Activated naive CD4-positive, alpha-beta T cell treated with anti-CD3 and anti-CD28 coated beads, Interleukin-2, amount 10 ng/mL, durations not matched to agents 7 days and 5 days (primary cell): ENCODE measurements at regions not wholly inside any gene's neighbourhood (a gene's known extent, or its start where the extent isn't known, plus 50 kb on each side); places are given as distances from the start of the nearest gene placed in this dataset.
"Not testable (repeated sequence)": the region's sequence is repeated elsewhere in the genome, so short reads cannot be mapped to it uniquely, and the experiment has no call there.

Source experiments
- CTCF ChIA-PET: fragments of 350-600 bp; sonication (Branson Sonifier 250); formaldehyde crosslinking; loops from one replicate; lab custom pipeline; 2021; ENCODE audit warnings: antibody characterized with exemption; lab: Charles Lee
- DNase-seq: peaks from one replicate; pipeline ENCODE4 v3.0.0-alpha.2; 2020
- H3K27ac Mint-ChIP-seq: one replicate; pipeline ENCODE4 v1.8.0; 2021; ENCODE audit warnings: mild to moderate bottlenecking, moderate library complexity, mixed read lengths
- H3K27me3 Mint-ChIP-seq: one replicate; pipeline ENCODE4 v1.8.0; 2021; ENCODE audit warnings: mild to moderate bottlenecking, mixed read lengths
- H3K36me3 Mint-ChIP-seq: one replicate; pipeline ENCODE4 v1.8.0; 2021; ENCODE audit warnings: mixed read lengths
- H3K4me1 Mint-ChIP-seq: one replicate; pipeline ENCODE4 v1.8.0; 2021; ENCODE audit warnings: mixed read lengths
- H3K4me3 Mint-ChIP-seq: one replicate; pipeline ENCODE4 v1.8.0; 2021; ENCODE audit warnings: mild to moderate bottlenecking, moderate library complexity, mixed read lengths
- H3K9me3 Mint-ChIP-seq: one replicate; pipeline ENCODE4 v1.8.0; 2021; ENCODE audit warnings: mixed read lengths

DNA sequence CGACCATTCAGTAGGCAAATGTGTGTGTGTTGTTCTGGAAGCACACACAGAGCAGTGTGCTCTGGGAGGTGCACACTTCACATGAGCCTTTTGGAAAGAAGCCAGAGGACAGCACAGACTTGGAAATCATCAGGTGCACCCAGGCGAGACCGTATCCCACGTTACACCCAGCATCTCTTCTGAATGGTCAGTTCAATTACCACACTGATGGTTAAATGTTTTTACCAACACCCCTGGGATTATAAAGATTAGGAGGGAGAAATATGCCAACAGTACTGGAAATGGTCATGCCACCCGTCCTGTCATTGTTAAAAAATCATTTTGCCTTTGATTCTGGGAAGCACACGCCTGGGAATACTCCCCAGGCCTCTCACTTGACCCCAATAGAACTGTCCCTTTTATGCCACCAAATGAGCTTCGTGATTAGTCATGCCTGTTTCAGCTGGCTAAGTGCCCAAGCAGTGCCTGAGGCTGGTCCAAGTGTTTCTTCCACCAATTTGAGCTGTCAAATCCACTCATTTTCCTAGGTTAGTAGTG is 183.7 kb downstream of the NRP2 start:
- Mint-ChIP-seq H3K4me3 (no peak overlapping the region), H3K27me3 (peaks cover 20% of the 10 kb centered on the region), H3K36me3 (no peaks in the 10 kb centered on the region), H3K27ac (no peak overlapping the region), H3K4me1 (peaks cover 15% of the 10 kb centered on the region), H3K9me3 (no peaks in the 10 kb centered on the region)
- CTCF ChIA-PET = no interaction called here
- no peak for DNase-seq

GRCh38 chr2:205865056-205865455 is 182.8 kb downstream of the NRP2 start:
- DNase-seq = no peak
- Mint-ChIP-seq H3K36me3 (no peaks in the 10 kb centered on the region), H3K27me3 (peaks cover 24% of the 10 kb centered on the region), H3K9me3 (no peaks in the 10 kb centered on the region), H3K4me3 (no peak overlapping the region), H3K27ac (no peak overlapping the region), H3K4me1 (peaks cover 15% of the 10 kb centered on the region)
- CTCF ChIA-PET = no interaction called here

DNA sequence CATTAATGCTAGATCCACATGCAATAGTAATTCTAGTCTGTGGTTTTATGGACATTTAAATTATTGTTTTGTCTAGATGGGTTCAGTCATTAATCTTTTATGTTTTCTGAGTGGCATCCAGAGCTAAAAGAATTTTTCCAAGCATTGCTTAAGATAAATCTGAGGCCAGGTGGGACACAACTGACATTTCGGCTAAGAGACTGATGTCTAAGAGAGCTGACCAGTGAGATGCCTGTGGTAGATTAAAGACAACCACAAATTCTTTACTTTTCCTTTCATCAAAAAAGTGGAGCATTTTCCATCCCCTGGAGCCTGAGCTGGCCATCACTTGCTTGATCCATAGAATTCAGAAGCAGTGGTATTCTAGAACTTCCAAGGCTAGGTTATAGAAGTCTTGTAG is 182.2 kb downstream of the NRP2 start:
- Mint-ChIP-seq H3K27ac (no peak overlapping the region), H3K4me1 (peaks cover 14% of the 10 kb centered on the region), H3K36me3 (no peaks in the 10 kb centered on the region), H3K9me3 (no peaks in the 10 kb centered on the region), H3K4me3 (no peak overlapping the region), H3K27me3 (peaks cover 24% of the 10 kb centered on the region)
- no peak for DNase-seq
- CTCF ChIA-PET = no interaction called here

DNA sequence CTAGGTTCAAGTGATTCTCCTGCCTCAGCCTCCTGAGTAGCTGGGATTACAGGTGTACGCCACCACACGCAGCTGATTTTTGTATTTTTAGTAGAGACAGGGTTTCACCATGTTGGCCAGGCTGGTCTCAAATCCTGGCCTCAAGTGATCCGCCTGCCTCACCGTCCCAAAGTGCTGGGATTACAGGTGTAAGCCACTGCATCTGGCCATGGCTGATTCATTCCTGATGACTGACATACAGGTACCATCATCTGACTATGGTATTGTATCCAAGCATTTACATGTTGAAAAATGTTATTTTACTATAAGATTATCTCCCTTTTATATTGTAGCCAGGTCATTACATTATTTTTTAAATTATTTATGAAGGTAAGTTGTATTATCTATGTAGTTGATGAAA is 180.5 kb downstream of the NRP2 start:
- H3K4me3 Mint-ChIP-seq, CTCF ChIA-PET, H3K36me3 Mint-ChIP-seq, H3K9me3 Mint-ChIP-seq, DNase-seq, H3K4me1 Mint-ChIP-seq, H3K27ac Mint-ChIP-seq: not testable (repeated sequence)
- peaks cover 20% of the 10 kb centered on the region for H3K27me3 Mint-ChIP-seq

DNA sequence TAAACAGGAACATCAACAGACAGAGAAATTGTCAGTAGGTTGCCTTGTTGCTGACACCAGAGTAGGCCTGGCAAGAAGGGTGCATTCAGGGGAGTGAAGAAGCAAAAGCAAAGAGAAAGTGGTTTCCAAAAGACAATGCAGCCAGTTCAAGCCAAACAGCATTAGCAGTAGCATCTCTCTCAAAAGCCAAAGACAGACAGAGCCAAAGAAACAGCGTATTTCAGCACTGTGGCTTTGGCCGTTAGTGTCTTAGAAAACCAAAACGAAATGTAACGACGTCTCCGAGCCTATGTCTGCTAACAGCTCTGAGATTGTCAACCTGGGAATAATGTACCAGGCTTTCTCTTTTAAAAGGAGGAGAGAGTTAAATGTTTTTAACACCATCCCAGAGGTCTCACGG is 178.6 kb downstream of the NRP2 start:
- H3K27me3 Mint-ChIP-seq = peaks cover 12% of the 10 kb centered on the region
- no peak for DNase-seq
- H3K4me3 Mint-ChIP-seq = no peak overlapping the region
- no peak overlapping the region for H3K27ac Mint-ChIP-seq
- CTCF ChIA-PET = interaction anchor here (0.8 to 1.1 kb wide), 2 partner anchors 48 to 65 kb away, joined by 3 to 4 read pairs; no protein-coding TSS in a partner anchor
- no peaks in the 10 kb centered on the region for H3K36me3 Mint-ChIP-seq
- H3K4me1 Mint-ChIP-seq = no peaks in the 10 kb centered on the region
- no peaks in the 10 kb centered on the region for H3K9me3 Mint-ChIP-seq

GRCh38 chr2:205860181-205860580 is 177.9 kb downstream of the NRP2 start:
- Mint-ChIP-seq H3K27ac (no peak overlapping the region), H3K36me3 (no peaks in the 10 kb centered on the region), H3K27me3 (peaks cover 9% of the 10 kb centered on the region), H3K4me3 (no peak overlapping the region), H3K4me1 (no peaks in the 10 kb centered on the region), H3K9me3 (no peaks in the 10 kb centered on the region)
- CTCF ChIA-PET = interaction anchor here (0.8 to 1.1 kb wide), 2 partner anchors 47 to 65 kb away, joined by 3 to 4 read pairs; no protein-coding TSS in a partner anchor
- DNase-seq = no peak

DNA sequence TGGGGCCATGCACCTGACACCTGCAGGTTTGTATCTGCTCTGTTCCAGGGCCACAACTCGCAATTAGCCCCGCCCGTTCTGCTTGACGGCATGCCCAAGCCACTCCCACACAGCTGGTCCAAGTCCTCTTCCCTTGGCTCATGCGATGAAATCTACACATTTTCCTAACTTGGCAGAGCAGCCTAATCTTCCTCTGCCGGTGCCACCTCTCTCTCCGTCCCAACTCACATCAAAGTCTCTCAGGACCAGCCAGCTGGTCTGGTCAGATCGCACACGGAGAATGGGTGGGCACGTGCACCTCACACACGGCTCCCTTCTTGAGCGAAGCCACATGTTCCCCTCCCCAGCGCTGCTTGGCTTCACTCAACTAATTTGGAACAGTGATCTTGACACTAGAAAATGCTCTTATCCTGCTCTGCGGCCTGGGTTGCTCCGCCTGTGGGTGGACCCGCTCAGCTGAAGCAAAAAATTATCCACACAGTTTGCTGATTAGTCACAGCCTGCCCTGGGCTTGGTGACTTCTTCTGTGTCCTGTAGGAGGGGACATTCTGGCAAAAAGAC is 176.7 kb downstream of the NRP2 start:
- Mint-ChIP-seq H3K4me3 (no peak overlapping the region), H3K27me3 (peaks cover 9% of the 10 kb centered on the region), H3K27ac (no peak overlapping the region), H3K9me3 (no peaks in the 10 kb centered on the region), H3K4me1 (no peaks in the 10 kb centered on the region), H3K36me3 (no peaks in the 10 kb centered on the region)
- CTCF ChIA-PET = no interaction called here
- no peak for DNase-seq

DNA sequence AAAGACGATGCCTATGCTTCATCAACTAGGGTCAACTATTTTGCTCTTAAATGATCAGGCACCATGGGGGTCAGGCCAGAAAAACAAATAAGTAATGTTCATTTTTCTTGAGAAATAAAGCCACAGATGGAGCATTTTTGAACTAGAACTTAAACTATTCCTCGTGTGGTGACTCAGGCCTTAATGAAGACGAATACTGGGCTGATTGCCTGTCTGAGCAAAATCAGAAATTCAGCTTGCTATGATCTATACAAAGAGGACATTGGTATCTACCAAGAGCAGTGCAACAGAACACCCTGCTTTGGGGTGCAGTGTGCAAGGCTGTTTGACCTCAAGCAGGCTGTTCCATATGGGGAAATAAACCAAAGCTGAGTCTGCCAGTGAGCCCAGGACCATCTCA is 176.0 kb downstream of the NRP2 start:
- no peaks in the 10 kb centered on the region for H3K36me3 Mint-ChIP-seq
- CTCF ChIA-PET = no interaction called here
- no peak for DNase-seq
- H3K4me3 Mint-ChIP-seq = no peak overlapping the region
- no peaks in the 10 kb centered on the region for H3K4me1 Mint-ChIP-seq
- H3K27me3 Mint-ChIP-seq = peaks cover 13% of the 10 kb centered on the region
- H3K27ac Mint-ChIP-seq = no peak overlapping the region
- H3K9me3 Mint-ChIP-seq = no peaks in the 10 kb centered on the region

GRCh38 chr2:205857520-205858237 is 175.4 kb downstream of the NRP2 start:
- Mint-ChIP-seq H3K4me1 (no peaks in the 10 kb centered on the region), H3K36me3 (no peaks in the 10 kb centered on the region), H3K27me3 (peaks cover 14% of the 10 kb centered on the region), H3K27ac (no peak overlapping the region), H3K9me3 (no peaks in the 10 kb centered on the region), H3K4me3 (no peak overlapping the region)
- DNase-seq = no peak
- CTCF ChIA-PET = interaction anchor here (1.9 kb wide), 1 partner anchor 29 kb away, joined by 4 read pairs; no protein-coding TSS in a partner anchor

GRCh38 chr2:205852457-205852856 is 170.2 kb downstream of the NRP2 start:
- Mint-ChIP-seq H3K36me3 (no peaks in the 10 kb centered on the region), H3K4me3 (no peak overlapping the region), H3K4me1 (no peaks in the 10 kb centered on the region), H3K27me3 (peaks cover 23% of the 10 kb centered on the region), H3K9me3 (no peaks in the 10 kb centered on the region), H3K27ac (no peak overlapping the region)
- CTCF ChIA-PET = interaction anchor here (1.1 kb wide), 1 partner anchor 33 kb away, joined by 3 read pairs; no protein-coding TSS in a partner anchor
- no peak for DNase-seq

GRCh38 chr2:205850611-205851010 is 168.3 kb downstream of the NRP2 start:
- Mint-ChIP-seq H3K4me1 (no peaks in the 10 kb centered on the region), H3K9me3 (no peaks in the 10 kb centered on the region), H3K27me3 (peaks cover 23% of the 10 kb centered on the region), H3K27ac (no peak overlapping the region), H3K4me3 (no peak overlapping the region), H3K36me3 (no peaks in the 10 kb centered on the region)
- CTCF ChIA-PET = no interaction called here
- DNase-seq = no peak

DNA sequence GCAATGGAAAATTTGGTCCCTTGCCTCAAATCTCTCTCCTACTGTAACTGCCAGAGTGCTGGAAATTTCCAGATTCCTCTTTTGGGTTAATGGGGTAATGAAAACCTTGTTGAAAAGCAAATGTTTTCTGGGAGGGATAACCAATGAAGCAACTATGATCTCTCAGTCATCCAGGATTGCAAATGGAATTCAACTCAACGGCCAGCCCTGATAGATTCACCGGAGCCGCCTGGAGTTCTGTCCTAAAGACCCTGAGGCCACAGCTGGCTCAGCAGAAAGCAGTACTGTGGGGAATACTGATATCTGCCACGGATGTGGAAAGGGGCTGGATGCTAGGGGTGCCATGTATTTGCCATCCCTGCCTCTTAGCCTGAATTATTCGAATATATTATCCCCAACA is 167.8 kb downstream of the NRP2 start:
- H3K9me3 Mint-ChIP-seq = no peaks in the 10 kb centered on the region
- no peak for DNase-seq
- H3K36me3 Mint-ChIP-seq = no peaks in the 10 kb centered on the region
- peaks cover 23% of the 10 kb centered on the region for H3K27me3 Mint-ChIP-seq
- no peaks in the 10 kb centered on the region for H3K4me1 Mint-ChIP-seq
- CTCF ChIA-PET = no interaction called here
- no peak overlapping the region for H3K27ac Mint-ChIP-seq
- H3K4me3 Mint-ChIP-seq = no peak overlapping the region

- DNase-seq = no peak
- H3K27me3 Mint-ChIP-seq = peaks cover 19% of the 10 kb centered on the region
- no peak overlapping the region for H3K27ac Mint-ChIP-seq
- H3K36me3 Mint-ChIP-seq = no peaks in the 10 kb centered on the region
- no peaks in the 10 kb centered on the region for H3K9me3 Mint-ChIP-seq
- CTCF ChIA-PET = no interaction called here
- H3K4me3 Mint-ChIP-seq = no peak overlapping the region
- no peaks in the 10 kb centered on the region for H3K4me1 Mint-ChIP-seq
Measured at GRCh38 chr2:205849136-205849535, 166.8 kb downstream of the NRP2 start.

- peaks cover 14% of the 10 kb centered on the region for H3K27me3 Mint-ChIP-seq
- CTCF ChIA-PET = no interaction called here
- no peak overlapping the region for H3K27ac Mint-ChIP-seq
- H3K4me3 Mint-ChIP-seq = no peak overlapping the region
- no peaks in the 10 kb centered on the region for H3K9me3 Mint-ChIP-seq
- H3K4me1 Mint-ChIP-seq = no peaks in the 10 kb centered on the region
- no peaks in the 10 kb centered on the region for H3K36me3 Mint-ChIP-seq
- DNase-seq = no peak
Measured at GRCh38 chr2:205848601-205849000, 166.3 kb downstream of the NRP2 start.
